Right lobe of liver (tissue), 6 donors: ENCODE measurements at regions not wholly inside any gene's neighbourhood (a gene's known extent, or its start where the extent isn't known, plus 50 kb on each side); places are given as distances from the start of the nearest gene placed in this dataset.
A peak's percentile ranks its signal among the peaks of the same experiment; 100 is the strongest.

ENCODE experiments used
- ATAC-seq, 4 donors: fragments of 200-7000 bp; cut with Tn5 transposase; one replicate each; pipeline ENCODE4 v1.9.1; 2020; ENCODE audit warnings: mild to moderate bottlenecking in 4 of 4, moderate library complexity in 4 of 4
- DNase-seq, 3 donors: peaks; one replicate each; pipeline ENCODE4 v3.0.0-alpha.2; 2020
- H3K27ac ChIP-seq, 3 donors: fragments of 200-600 bp; one replicate each; pipeline ENCODE4 v1.8.0; 2022
- H3K27me3 ChIP-seq, 2 donors: fragments of 200-600 bp; one replicate each; pipeline ENCODE4 v1.8.0; 2022
- H3K36me3 ChIP-seq, 4 donors: fragments of 200-600 bp; sonication (generic) in 1 of 4; one replicate each; pipeline versions ENCODE4 v1.5.1 to v1.8.0; 2017 to 2022; ENCODE audit warnings: control low read depth in 1 of 4
- H3K4me1 ChIP-seq, 4 donors: fragments of 200-600 bp; sonication (generic) in 1 of 4; one replicate each; pipeline versions ENCODE4 v1.5.1 to v1.8.0; 2017 to 2022; ENCODE audit warnings: control low read depth in 1 of 4
- H3K4me3 ChIP-seq, 3 donors: fragments of 200-600 bp; one replicate each; pipeline ENCODE4 v1.8.0; 2022
- H3K9me3 ChIP-seq, 4 donors: fragments of 200-600 bp; sonication (generic) in 1 of 4; one replicate each; pipeline versions ENCODE4 v1.5.1 to v1.8.0; 2017 to 2022; ENCODE audit warnings: control low read depth in 1 of 4
- POLR2A ChIP-seq: fragments of 450-650 bp; IDR thresholded peaks from one replicate; pipeline ENCODE4 v1.6.1; 2017; ENCODE audit warnings: antibody characterized with exemption, mild to moderate bottlenecking
- WGBS: methylation state at CpG from one replicate; pipeline ENCODE4 v1.1.6; 2018; ENCODE audit warnings: low coverage, low lambda C conversion rate; ENCODE audit not compliant: insufficient coverage; ENCODE audit errors: missing lambda C conversion rate; 5-methylcytosine and 5-hydroxymethylcytosine counted together
- intact Hi-C, 2 donors: fragments of 100-400 bp; cut with DNase I; formaldehyde crosslinking; loops; one replicate each; pipeline versions ENCODE4 v1.11.2 to v1.14.1; 2022
- TF ChIP-seq, protein P1 (sequence below), 4 donors: fragments of 200-600 bp in 3 of 4; fragments of 450-650 bp in 1 of 4; IDR thresholded peaks; one replicate each; pipeline versions ENCODE4 v1.5.1 to v1.8.0; 2016 to 2022; ENCODE audit warnings: antibody characterized with exemption in 4 of 4, mild to moderate bottlenecking in 2 of 4
- donor health status: DM: no; HTN: yes; CAD: no.
- donor health status: DM: no; HTN: no; CAD: no.
- donor health status: DM: no; HTN: no; CAD: no.
- donor health status: DM: no; HTN: yes; CAD: no.
- donor health status: DM: no; HTN: yes; CAD: no.

GRCh38 chr1:226475142-226475511 is 67.2 kb upstream of the PARP1 start:
- Histone ChIP-seq H3K4me3 (no peak overlapping the region), H3K27me3 (no peaks in the 10 kb centered on the region), H3K9me3 (no peaks in the 10 kb centered on the region), H3K4me1 (peaks cover 0 to 7% (median 0%) of the 10 kb centered on the region in 4 donors), H3K36me3 (no peaks in the 10 kb centered on the region), H3K27ac (no peak overlapping the region)
- ATAC-seq, result no peak
- intact Hi-C loops, result no loop called here
- no peak for DNase-seq
- TF ChIP-seq POLR2A, result no peak
- WGBS, result 53% methylated on average over 5 of the region's 6 CpGs

DNA sequence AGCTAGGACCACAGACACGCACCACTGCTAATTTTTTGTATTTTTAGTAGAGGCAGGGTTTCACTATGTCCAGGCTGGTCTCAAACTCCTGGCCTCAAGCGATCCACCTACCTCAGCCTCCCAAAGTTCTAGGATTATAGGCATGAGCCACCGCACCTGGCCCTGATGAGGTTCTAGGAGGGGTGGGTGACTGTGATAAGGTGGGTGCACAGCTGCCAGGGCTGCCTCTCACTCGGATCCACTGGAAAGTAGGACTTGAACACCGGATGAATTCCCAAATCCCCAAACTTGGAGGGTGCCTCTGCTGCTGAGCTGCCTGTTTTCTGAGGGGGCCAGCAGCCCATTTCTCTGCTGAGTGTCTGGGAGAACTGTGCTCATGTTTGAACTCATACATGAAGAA is 68.2 kb upstream of the PARP1 start:
- DNase-seq, result no peak
- no peak overlapping the region for H3K27ac ChIP-seq
- no peaks in the 10 kb centered on the region for H3K9me3 ChIP-seq
- TF ChIP-seq, protein P1, sequence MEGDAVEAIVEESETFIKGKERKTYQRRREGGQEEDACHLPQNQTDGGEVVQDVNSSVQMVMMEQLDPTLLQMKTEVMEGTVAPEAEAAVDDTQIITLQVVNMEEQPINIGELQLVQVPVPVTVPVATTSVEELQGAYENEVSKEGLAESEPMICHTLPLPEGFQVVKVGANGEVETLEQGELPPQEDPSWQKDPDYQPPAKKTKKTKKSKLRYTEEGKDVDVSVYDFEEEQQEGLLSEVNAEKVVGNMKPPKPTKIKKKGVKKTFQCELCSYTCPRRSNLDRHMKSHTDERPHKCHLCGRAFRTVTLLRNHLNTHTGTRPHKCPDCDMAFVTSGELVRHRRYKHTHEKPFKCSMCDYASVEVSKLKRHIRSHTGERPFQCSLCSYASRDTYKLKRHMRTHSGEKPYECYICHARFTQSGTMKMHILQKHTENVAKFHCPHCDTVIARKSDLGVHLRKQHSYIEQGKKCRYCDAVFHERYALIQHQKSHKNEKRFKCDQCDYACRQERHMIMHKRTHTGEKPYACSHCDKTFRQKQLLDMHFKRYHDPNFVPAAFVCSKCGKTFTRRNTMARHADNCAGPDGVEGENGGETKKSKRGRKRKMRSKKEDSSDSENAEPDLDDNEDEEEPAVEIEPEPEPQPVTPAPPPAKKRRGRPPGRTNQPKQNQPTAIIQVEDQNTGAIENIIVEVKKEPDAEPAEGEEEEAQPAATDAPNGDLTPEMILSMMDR (IDR thresholded peaks at IDR 0.05), result no peak
- no peak for TF ChIP-seq POLR2A
- WGBS, result 76% methylated on average over 3 of the region's 5 CpGs
- no peak for ATAC-seq
- peaks cover 0 to 14% (median 0%) of the 10 kb centered on the region in 4 donors for H3K4me1 ChIP-seq
- intact Hi-C loops, result no loop called here
- H3K27me3 ChIP-seq, result no peaks in the 10 kb centered on the region
- H3K36me3 ChIP-seq, result no peaks in the 10 kb centered on the region
- H3K4me3 ChIP-seq, result no peak overlapping the region

DNA sequence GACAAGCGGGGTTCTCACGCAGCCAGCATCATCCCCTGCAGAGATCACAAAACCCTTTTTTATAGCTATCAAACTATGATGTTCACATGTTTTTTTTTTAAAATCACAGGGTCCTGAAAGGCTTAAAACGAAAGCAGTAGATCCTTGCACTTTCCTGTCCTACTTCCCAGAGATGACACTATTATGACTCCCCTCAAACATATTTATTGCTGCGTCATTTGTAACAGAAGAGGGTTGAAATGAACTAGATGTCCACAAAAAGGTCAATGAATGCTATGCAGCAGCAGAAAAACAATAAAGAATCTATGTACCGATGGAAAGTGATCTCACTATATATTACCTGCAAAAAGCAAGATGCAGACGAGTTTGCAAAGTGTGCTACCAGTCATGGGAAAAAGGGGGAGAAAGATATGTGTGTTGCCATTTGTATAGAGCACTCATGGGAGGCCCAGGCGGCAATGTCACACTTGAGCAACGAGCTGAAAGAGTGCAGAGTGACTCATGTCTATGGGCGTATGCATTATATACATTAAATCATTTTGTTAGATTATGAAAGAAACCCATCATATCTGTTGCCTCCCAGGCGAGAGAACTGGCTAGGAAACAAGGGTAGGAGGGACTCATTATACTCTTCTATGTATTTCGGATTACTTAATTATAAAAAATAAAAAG is 68.9 kb upstream of the PARP1 start:
- no peaks in the 10 kb centered on the region for H3K9me3 ChIP-seq
- ATAC-seq (no peak), DNase-seq (no peak)
- 78% methylated on average over 11 of the region's 11 CpGs for WGBS
- H3K4me1 ChIP-seq, result peaks cover 0 to 16% (median 0%) of the 10 kb centered on the region in 4 donors
- no peaks in the 10 kb centered on the region for H3K27me3 ChIP-seq
- no peaks in the 10 kb centered on the region for H3K36me3 ChIP-seq
- no peak overlapping the region for H3K27ac ChIP-seq
- no peak for TF ChIP-seq POLR2A
- TF ChIP-seq, protein P1 (IDR thresholded peaks at IDR 0.05), result no peak
- no peak overlapping the region for H3K4me3 ChIP-seq
- intact Hi-C loops, result no loop called here

DNA sequence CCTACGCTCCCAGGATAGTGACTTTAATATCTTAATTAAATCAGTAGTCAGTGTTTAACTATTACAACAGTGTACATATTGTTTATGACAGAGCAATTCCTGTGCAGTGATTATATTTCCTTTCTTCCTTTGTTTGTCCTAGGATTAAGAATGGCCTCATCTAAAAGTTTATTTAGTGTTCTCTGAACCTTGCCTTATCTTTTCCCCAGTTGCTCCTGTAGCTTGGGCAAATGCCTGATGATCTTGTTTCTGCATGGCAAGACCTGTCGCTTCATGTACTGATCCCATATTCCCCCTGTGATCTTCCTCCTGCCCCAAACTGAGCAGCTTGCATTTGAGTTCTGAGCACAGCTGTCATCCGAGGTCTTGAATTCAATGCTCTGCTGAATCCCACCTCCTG is 69.1 kb upstream of the STUM start:
- no peak for TF ChIP-seq POLR2A
- TF ChIP-seq, protein P1 (IDR thresholded peaks at IDR 0.05), result no peak
- H3K36me3 ChIP-seq, result no peaks in the 10 kb centered on the region
- no peaks in the 10 kb centered on the region for H3K9me3 ChIP-seq
- intact Hi-C loops, result no loop called here
- no peak for DNase-seq
- WGBS, result 70% methylated on average over 2 of the region's 3 CpGs
- no peaks in the 10 kb centered on the region for H3K27me3 ChIP-seq
- no peak overlapping the region for H3K27ac ChIP-seq
- H3K4me1 ChIP-seq, result peaks cover 0 to 16% (median 0%) of the 10 kb centered on the region in 4 donors
- H3K4me3 ChIP-seq, result no peak overlapping the region
- ATAC-seq, result no peak

GRCh38 chr1:226480461-226480860 is 68.1 kb upstream of the STUM start:
- 61% methylated on average over 3 of the region's 3 CpGs for WGBS
- Histone ChIP-seq H3K4me1 (peaks cover 0 to 16% (median 0%) of the 10 kb centered on the region in 4 donors), H3K4me3 (no peak overlapping the region), H3K36me3 (no peaks in the 10 kb centered on the region), H3K9me3 (no peaks in the 10 kb centered on the region), H3K27ac (no peak overlapping the region), H3K27me3 (no peaks in the 10 kb centered on the region)
- ATAC-seq (peak in 2 of 4 donors; percentile 27 to 73), DNase-seq (no peak)
- no peak for TF ChIP-seq POLR2A
- TF ChIP-seq, protein P1 (IDR thresholded peaks at IDR 0.05), result no peak
- intact Hi-C loops, result no loop called here
